NB4 (cell line): ENCODE measurements at regions not wholly inside any gene's neighbourhood (a gene's known extent, or its start where the extent isn't known, plus 50 kb on each side); places are given as distances from the start of the nearest gene placed in this dataset.
"Not testable (repeated sequence)": the region's sequence is repeated elsewhere in the genome, so short reads cannot be mapped to it uniquely, and the experiment has no call there.

Experiments used
- DNase-seq: peaks from one replicate; pipeline ENCODE4 v3.0.0; 2010; ENCODE audit warnings: low read depth
- H3K4me3 ChIP-seq: one replicate; pipeline ENCODE4 v1.5.1; 2011; ENCODE audit warnings: mild to moderate bottlenecking, low read depth, low read length, moderate library complexity
- CTCF ChIP-seq: IDR thresholded peaks from one replicate; pipeline ENCODE4 v1.5.1; 2012; ENCODE audit warnings: low read depth, low read length
- MAX ChIP-seq: IDR thresholded peaks from 2 replicates; pipeline ENCODE4 v1.6.1; 2011; ENCODE audit warnings: low read depth, low read length
- MYC ChIP-seq: IDR thresholded peaks from 2 replicates; pipeline ENCODE4 v1.6.1; 2011; ENCODE audit warnings: low read depth, low read length
- POLR2A ChIP-seq: IDR thresholded peaks from 2 replicates; pipeline ENCODE4 v1.6.1; 2011; ENCODE audit warnings: mild to moderate bottlenecking; ENCODE audit not compliant: insufficient read length; ENCODE audit errors: extremely low read depth

GRCh38 chr10:37733822-37734221 is 123.6 kb downstream of the ZNF248 start:
- TF ChIP-seq POLR2A (no peak), MAX (no peak), MYC (no peak), CTCF (no peak)
- no peak overlapping the region for H3K4me3 ChIP-seq
- DNase-seq: no peak

GRCh38 chr10:37732685-37733084 is 124.7 kb downstream of the ZNF248 start:
- no peak for DNase-seq
- H3K4me3 ChIP-seq: no peak overlapping the region
- TF ChIP-seq MAX: no peak
- TF ChIP-seq MYC: no peak
- TF ChIP-seq POLR2A: no peak
- no peak for TF ChIP-seq CTCF

- TF ChIP-seq POLR2A: no peak
- TF ChIP-seq MYC: no peak
- peak; percentile 49 for DNase-seq
- H3K4me3 ChIP-seq: no peak overlapping the region
Observed at GRCh38 chr10:37728830-37729229, 128.6 kb downstream of the ZNF248 start.

- DNase-seq: no peak
- TF ChIP-seq POLR2A (no peak), MAX (no peak)
- H3K4me3 ChIP-seq: no peak overlapping the region
Observed at GRCh38 chr10:37727491-37728352, 129.7 kb downstream of the ZNF248 start.

- TF ChIP-seq CTCF: no peak
- TF ChIP-seq MYC: no peak
- H3K4me3 ChIP-seq: no peak overlapping the region
- DNase-seq: no peak
Observed at GRCh38 chr10:37721100-37721499, 136.3 kb downstream of the ZNF248 start.

GRCh38 chr10:37718060-37718459 is 139.3 kb downstream of the ZNF248 start:
- DNase-seq, H3K4me3 ChIP-seq: not testable (repeated sequence)

- DNase-seq: peak; percentile 82
- no peak for TF ChIP-seq POLR2A
- TF ChIP-seq MYC: no peak; the same call in 1 of the 2 replicates
- no peak for TF ChIP-seq MAX
- no peak for TF ChIP-seq CTCF
- no peak overlapping the region for H3K4me3 ChIP-seq
Observed at GRCh38 chr10:37713642-37714041, 143.8 kb downstream of the ZNF248 start.
